ENCODE measurements at regions not wholly inside any gene's neighbourhood (a gene's known extent, or its start where the extent isn't known, plus 50 kb on each side); places are given as distances from the start of the nearest gene placed in this dataset.

- no peaks in the 10 kb centered on the region for H3K36me3 Mint-ChIP-seq
- H3K4me3 Mint-ChIP-seq = no peak overlapping the region
- no peak for DNase-seq (ENCODE audit: low spot score in 2 of 2)
- no peaks in the 10 kb centered on the region for H3K9me3 Mint-ChIP-seq
- no peak overlapping the region for H3K27ac Mint-ChIP-seq
- peaks cover 12% of the 10 kb centered on the region for H3K4me1 Mint-ChIP-seq
- ATAC-seq = no peak
Observed at GRCh38 chr14:98022541-98023520, 1225.6 kb downstream of the VRK1 start.

- Mint-ChIP-seq H3K4me1 (no peaks in the 10 kb centered on the region), H3K27ac (no peak overlapping the region), H3K36me3 (no peaks in the 10 kb centered on the region), H3K9me3 (no peaks in the 10 kb centered on the region), H3K4me3 (no peak overlapping the region)
- ATAC-seq (no peak), DNase-seq (ENCODE audit: low spot score in 2 of 2) (no peak)
Observed at GRCh38 chr14:98028162-98028561, 1231.0 kb downstream of the VRK1 start.

- Mint-ChIP-seq H3K9me3 (no peaks in the 10 kb centered on the region), H3K4me1 (no peaks in the 10 kb centered on the region)
Observed at GRCh38 chr14:98035396-98035795, 1236.6 kb downstream of the BCL11B start.

GRCh38 chr14:98037831-98038230 lies 1234.2 kb downstream of the BCL11B start:
- no peak for ATAC-seq

More at GRCh38 chr14:98035396-98035795, 1236.6 kb downstream of the BCL11B start:
- Mint-ChIP-seq H3K27ac (no peak overlapping the region), H3K36me3 (no peaks in the 10 kb centered on the region), H3K4me3 (no peak overlapping the region)
- DNase-seq (ENCODE audit: low spot score in 2 of 2) (no peak), ATAC-seq (no peak)

GRCh38 chr14:98056946-98057345 lies 1215.1 kb downstream of the BCL11B start:
- no peak overlapping the region for H3K4me3 Mint-ChIP-seq
- no peak for ATAC-seq
- no peak overlapping the region for H3K27ac Mint-ChIP-seq
- H3K4me1 Mint-ChIP-seq = no peaks in the 10 kb centered on the region
- no peaks in the 10 kb centered on the region for H3K9me3 Mint-ChIP-seq
- no peaks in the 10 kb centered on the region for H3K36me3 Mint-ChIP-seq
- no peak for DNase-seq (ENCODE audit: low spot score in 2 of 2)

More at GRCh38 chr14:98037831-98038230, 1234.2 kb downstream of the BCL11B start:
- Mint-ChIP-seq H3K27ac (no peak overlapping the region), H3K9me3 (no peaks in the 10 kb centered on the region), H3K4me1 (no peaks in the 10 kb centered on the region), H3K36me3 (no peaks in the 10 kb centered on the region), H3K4me3 (no peak overlapping the region)
- DNase-seq (ENCODE audit: low spot score in 2 of 2) = no peak

DNA sequence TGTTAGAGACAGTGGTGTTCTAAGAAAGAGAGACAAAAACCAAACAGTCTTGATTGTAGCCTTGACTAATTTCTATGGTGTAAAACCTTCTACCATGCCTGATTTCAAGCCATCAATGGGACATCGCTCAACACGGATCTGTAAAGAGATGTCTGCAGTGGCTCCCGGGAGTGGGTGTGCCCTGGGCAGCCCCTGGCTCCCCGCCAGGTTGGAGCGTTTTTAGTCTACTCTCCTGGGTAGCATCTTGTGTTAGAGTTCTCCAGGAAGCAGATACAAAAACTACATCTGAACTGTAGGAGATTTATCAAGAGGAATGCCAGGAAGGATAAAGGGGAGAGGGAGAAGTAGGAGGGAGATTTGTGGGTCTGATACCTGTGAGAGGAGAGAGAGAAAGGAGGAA lies 1212.9 kb downstream of the BCL11B start:
- H3K36me3 Mint-ChIP-seq = no peaks in the 10 kb centered on the region
- no peak for ATAC-seq
- H3K4me3 Mint-ChIP-seq = no peak overlapping the region
- H3K9me3 Mint-ChIP-seq = no peaks in the 10 kb centered on the region
- H3K4me1 Mint-ChIP-seq = no peaks in the 10 kb centered on the region
- no peak overlapping the region for H3K27ac Mint-ChIP-seq
- DNase-seq (ENCODE audit: low spot score in 2 of 2) = peak in 1 of 2 donors; percentile 36

DNA sequence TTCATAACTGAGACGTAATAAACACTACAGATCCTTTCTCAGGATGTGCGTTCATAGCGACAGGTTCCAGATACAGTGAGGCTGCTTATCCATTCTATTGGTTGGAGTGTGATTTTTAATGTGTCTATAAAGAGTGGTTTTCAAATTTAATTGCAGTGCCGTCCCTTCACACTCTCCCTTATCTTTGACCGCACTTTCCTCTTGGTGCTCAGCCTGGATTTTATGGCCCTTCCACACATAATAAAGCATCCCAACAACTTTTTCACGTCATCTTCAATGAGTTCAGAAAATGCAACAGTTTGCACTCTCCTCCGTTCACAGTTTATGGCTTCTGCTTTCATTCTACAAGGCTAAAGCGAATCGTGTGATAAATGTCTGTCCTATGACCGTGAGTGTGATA lies 1209.9 kb downstream of the BCL11B start:
- peak in 1 of 2 donors; percentile 15 for DNase-seq (ENCODE audit: low spot score in 2 of 2)
- no peak for ATAC-seq
- Mint-ChIP-seq H3K27ac (no peak overlapping the region), H3K36me3 (no peaks in the 10 kb centered on the region), H3K4me1 (no peaks in the 10 kb centered on the region), H3K4me3 (no peak overlapping the region), H3K9me3 (no peaks in the 10 kb centered on the region)

DNA sequence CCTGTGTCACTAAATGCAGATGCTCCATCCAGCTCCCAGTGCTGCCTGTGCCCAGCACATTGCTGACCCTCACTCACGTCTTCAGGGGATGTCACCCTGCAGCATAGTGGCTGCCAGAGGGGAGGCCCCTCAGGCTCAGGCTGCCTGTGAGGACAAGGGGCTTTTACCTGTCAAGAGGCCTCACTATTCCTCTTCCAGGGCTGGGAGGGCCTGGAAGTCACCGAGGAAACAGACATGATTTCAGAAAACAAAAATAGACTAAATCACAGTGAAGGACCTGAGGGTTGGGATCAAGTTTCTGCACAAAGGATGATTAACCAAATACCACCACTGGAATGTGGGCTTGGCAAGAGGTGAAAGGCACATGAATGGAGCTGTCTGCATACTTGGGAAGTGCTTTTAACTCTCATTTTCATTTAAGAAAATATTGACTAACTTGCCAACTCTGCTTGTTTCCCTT lies 1202.3 kb downstream of the BCL11B start:
- DNase-seq (ENCODE audit: low spot score in 2 of 2) (no peak), ATAC-seq (no peak)
- Mint-ChIP-seq H3K4me3 (no peak overlapping the region), H3K36me3 (no peaks in the 10 kb centered on the region), H3K4me1 (no peaks in the 10 kb centered on the region), H3K9me3 (no peaks in the 10 kb centered on the region), H3K27ac (no peak overlapping the region)

- Mint-ChIP-seq H3K36me3 (no peaks in the 10 kb centered on the region), H3K27ac (no peak overlapping the region), H3K4me1 (no peaks in the 10 kb centered on the region), H3K4me3 (no peak overlapping the region), H3K9me3 (no peaks in the 10 kb centered on the region)
- ATAC-seq (no peak), DNase-seq (ENCODE audit: low spot score in 2 of 2) (no peak)
Observed at GRCh38 chr14:98070536-98070935, 1201.5 kb downstream of the BCL11B start.

DNA sequence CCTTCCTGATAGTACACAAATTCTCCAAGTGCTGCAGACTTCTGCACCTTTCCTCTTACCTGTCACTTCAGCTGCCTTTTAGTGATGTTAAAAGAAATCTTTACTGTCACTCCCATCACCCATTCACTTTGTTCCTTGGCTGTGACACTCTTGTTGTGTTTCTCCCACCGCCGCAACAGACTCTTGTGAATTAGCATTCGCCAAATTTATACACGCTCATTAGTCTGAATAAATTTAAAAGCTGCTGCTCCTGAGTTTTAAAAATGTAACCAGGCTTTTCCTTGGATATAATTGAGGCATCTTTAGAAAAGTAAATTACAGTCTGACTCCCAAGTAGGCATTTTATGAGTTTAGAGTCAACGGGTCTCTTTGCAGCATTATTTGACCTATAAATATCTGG lies 1197.9 kb downstream of the BCL11B start:
- Mint-ChIP-seq H3K27ac (no peak overlapping the region), H3K9me3 (no peaks in the 10 kb centered on the region), H3K4me3 (no peak overlapping the region), H3K36me3 (no peaks in the 10 kb centered on the region), H3K4me1 (no peaks in the 10 kb centered on the region)
- DNase-seq (ENCODE audit: low spot score in 2 of 2) (no peak), ATAC-seq (no peak)

DNA sequence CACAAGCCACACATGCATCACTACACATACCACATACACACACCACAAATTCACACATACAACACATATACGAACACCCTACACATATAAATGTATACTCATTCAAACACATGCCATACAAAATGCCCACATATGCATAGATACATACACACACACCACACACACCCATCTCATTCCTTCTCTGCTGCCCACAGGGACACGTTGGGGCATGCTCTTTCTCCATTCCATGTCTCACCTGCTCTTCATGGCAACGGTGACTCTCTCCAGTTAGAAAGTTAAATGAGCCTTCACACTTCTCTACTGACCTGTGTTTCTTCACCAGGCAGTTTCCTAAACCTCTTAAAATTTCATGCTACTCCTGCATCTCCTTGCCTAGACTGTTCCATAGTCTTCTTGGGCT lies 1194.8 kb downstream of the BCL11B start:
- Mint-ChIP-seq H3K4me1 (no peaks in the 10 kb centered on the region), H3K4me3 (no peak overlapping the region), H3K36me3 (no peaks in the 10 kb centered on the region), H3K9me3 (no peaks in the 10 kb centered on the region), H3K27ac (no peak overlapping the region)
- no peak for ATAC-seq
- no peak for DNase-seq (ENCODE audit: low spot score in 2 of 2)

DNA sequence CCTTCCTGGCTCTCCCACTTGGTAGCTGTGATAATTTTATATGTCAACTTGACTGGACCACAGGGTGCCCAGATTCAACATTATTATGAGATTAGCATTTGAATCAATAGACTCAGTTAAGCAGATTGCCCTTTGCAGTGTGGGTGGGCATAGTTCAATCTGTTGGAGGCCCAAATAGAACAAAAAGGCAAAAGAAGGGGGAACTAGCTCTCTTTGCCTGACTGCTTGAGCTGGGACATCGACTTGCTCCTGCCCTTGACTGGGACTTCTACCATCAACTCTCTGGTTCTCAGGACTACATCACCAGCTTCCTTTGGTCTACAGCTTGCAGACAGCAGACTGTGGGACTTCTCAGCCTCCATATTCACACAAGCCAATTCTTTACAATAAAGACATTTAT lies 1189.2 kb downstream of the BCL11B start:
- Mint-ChIP-seq H3K4me3 (no peak overlapping the region), H3K36me3 (no peaks in the 10 kb centered on the region), H3K27ac (no peak overlapping the region), H3K4me1 (no peaks in the 10 kb centered on the region), H3K9me3 (no peaks in the 10 kb centered on the region)
- DNase-seq (ENCODE audit: low spot score in 2 of 2) (no peak), ATAC-seq (no peak)

DNA sequence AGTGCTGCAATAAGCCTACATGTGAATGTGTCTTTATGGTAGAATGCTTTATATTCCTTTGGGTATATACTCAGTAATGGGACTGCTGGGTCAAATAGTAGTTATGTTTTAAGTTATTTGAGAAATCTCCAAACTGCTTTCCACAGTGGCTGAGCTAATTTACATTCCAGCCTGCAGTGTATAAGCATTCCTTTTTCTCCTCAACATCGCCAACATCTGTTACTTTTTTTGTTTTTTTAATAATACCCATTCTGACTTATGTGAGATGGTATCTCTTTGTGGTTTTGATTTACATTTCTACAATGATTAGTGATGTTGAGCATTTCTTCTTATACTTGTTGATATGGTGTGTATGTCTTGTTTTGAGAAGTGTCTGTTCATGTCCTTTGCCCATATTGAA lies 1186.2 kb downstream of the BCL11B start:
- ATAC-seq (no peak), DNase-seq (ENCODE audit: low spot score in 2 of 2) (no peak)
- Mint-ChIP-seq H3K4me1 (no peaks in the 10 kb centered on the region), H3K36me3 (no peaks in the 10 kb centered on the region), H3K27ac (no peak overlapping the region), H3K4me3 (no peak overlapping the region), H3K9me3 (no peaks in the 10 kb centered on the region)

GRCh38 chr14:98093111-98093510 lies 1178.9 kb downstream of the BCL11B start:
- Mint-ChIP-seq H3K4me1 (no peaks in the 10 kb centered on the region), H3K27ac (no peak overlapping the region), H3K9me3 (peaks cover 8% of the 10 kb centered on the region), H3K36me3 (no peaks in the 10 kb centered on the region), H3K4me3 (no peak overlapping the region)
- no peak for ATAC-seq
- no peak for DNase-seq (ENCODE audit: low spot score in 2 of 2)

GRCh38 chr14:98099527-98099926 lies 1172.5 kb downstream of the BCL11B start:
- ATAC-seq (peak; percentile 88), DNase-seq (ENCODE audit: low spot score in 2 of 2) (no peak)
- no peak overlapping the region for H3K4me3 Mint-ChIP-seq
- peaks cover 17% of the 10 kb centered on the region for H3K4me1 Mint-ChIP-seq
- no peaks in the 10 kb centered on the region for H3K36me3 Mint-ChIP-seq
- no peak overlapping the region for H3K27ac Mint-ChIP-seq
- H3K9me3 Mint-ChIP-seq = no peaks in the 10 kb centered on the region

DNA sequence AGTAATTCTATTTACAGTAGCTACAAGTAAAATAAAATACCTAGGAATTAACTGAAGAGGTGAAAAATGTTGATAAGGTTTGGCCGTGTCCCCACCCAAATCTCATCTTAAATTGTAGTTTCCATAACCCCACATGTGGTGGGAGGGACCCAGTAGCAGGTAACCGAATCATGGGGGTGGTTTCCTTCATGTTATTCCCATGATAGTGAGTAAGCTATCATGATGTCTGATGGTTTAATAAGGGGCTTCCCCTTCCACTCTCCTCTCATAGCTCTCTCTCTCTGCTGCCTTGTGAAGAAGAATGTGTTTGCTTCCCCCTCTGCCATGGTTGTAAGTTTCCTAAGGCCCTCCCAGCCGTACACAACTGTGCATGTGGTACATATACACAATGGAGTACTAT lies 1170.7 kb downstream of the BCL11B start:
- no peaks in the 10 kb centered on the region for H3K36me3 Mint-ChIP-seq
- no peaks in the 10 kb centered on the region for H3K9me3 Mint-ChIP-seq
- no peak overlapping the region for H3K4me3 Mint-ChIP-seq
- no peak overlapping the region for H3K27ac Mint-ChIP-seq
- ATAC-seq = no peak
- H3K4me1 Mint-ChIP-seq = peaks cover 17% of the 10 kb centered on the region
- DNase-seq (ENCODE audit: low spot score in 2 of 2) = no peak

All from stimulated activated effector memory CD8-positive, alpha-beta T cell treated with anti-CD3 and anti-CD28 coated beads, Interleukin-12 subunit alpha, Interleukin-12 subunit beta, amount 100 ng/mL, for 72 hours (primary cell).